KOPT-K1 (cell line): ENCODE measurements at regions not wholly inside any gene's neighbourhood (a gene's known extent, or its start where the extent isn't known, plus 50 kb on each side); places are given as distances from the start of the nearest gene placed in this dataset.

ENCODE experiments used
- H3K27ac ChIP-seq: fragments of 200-600 bp; sonication (generic); 2 replicates; pipeline ENCODE4 v1.5.1; 2016; ENCODE audit warnings: antibody characterized with exemption, mild to moderate bottlenecking, low read depth, low read length; ENCODE audit not compliant: poor library complexity, severe bottlenecking
- H3K36me3 ChIP-seq: fragments of 200-600 bp; sonication (generic); 2 replicates; pipeline ENCODE4 v1.5.1; 2017; ENCODE audit warnings: antibody characterized with exemption, mild to moderate bottlenecking, low read length, moderate library complexity; ENCODE audit not compliant: insufficient read depth
- H3K9me3 ChIP-seq: fragments of 200-600 bp; sonication (generic); 2 replicates; pipeline ENCODE4 v1.5.1; 2017; ENCODE audit warnings: antibody characterized with exemption, low read length, mild to moderate bottlenecking; ENCODE audit not compliant: insufficient read depth, poor library complexity, severe bottlenecking

GRCh38 chr2:239905884-239906654, 119.1 kb downstream of the NDUFA10 start:
- Histone ChIP-seq H3K9me3 (no peaks in the 10 kb centered on the region), H3K36me3 (no peaks in the 10 kb centered on the region), H3K27ac (no peak overlapping the region)

DNA sequence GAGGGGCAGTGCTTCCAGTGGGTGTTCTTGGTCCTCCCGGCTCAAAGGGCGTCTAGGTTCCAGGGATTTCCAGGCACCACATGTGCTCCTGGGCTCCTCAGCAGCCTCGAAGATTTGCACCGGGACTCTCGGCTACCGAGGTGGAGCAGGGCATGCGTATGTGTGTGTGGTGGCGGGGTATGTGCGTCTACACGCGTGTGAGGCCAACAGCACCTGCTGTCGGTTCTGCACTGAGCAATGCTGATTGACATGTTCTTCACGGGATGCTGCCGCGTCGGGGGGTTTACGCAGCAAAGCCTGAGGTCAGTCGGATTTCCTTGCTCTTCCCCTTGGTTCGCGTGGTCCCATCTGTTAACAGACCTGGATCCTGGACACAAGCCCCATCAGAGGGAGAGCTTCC, 119.8 kb downstream of the NDUFA10 start:
- Histone ChIP-seq H3K9me3 (no peaks in the 10 kb centered on the region), H3K27ac (no peak overlapping the region), H3K36me3 (no peaks in the 10 kb centered on the region)

DNA sequence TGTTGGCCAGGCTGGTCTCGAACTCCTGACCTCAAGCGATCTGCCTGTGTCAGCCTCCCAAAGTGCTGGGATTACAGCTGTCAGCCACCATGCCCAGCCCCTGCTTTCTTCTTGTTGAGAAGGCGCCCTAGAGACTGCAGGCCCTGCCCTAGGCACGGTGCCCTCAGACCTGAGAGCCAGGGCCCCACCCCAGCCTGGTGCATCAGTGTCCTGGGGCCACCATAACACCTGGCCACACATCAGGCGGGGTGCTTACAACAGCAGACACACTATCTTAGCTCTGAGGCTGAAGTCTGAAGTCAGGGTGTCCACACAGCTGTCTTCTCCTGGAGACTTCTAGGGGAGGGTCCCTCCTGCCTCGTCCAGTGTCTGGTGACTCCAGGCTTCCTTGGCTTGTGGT, 120.6 kb downstream of the NDUFA10 start:
- Histone ChIP-seq H3K27ac (no peak overlapping the region), H3K36me3 (no peaks in the 10 kb centered on the region), H3K9me3 (no peaks in the 10 kb centered on the region)

GRCh38 chr2:239903803-239904202, 121.3 kb downstream of the NDUFA10 start:
- H3K27ac ChIP-seq = no peak overlapping the region
- no peaks in the 10 kb centered on the region for H3K9me3 ChIP-seq
- H3K36me3 ChIP-seq = no peaks in the 10 kb centered on the region

- Histone ChIP-seq H3K27ac (no peak overlapping the region), H3K9me3 (no peaks in the 10 kb centered on the region), H3K36me3 (no peaks in the 10 kb centered on the region)
Measured at GRCh38 chr2:239903210-239903609, 121.9 kb downstream of the NDUFA10 start.

- H3K27ac ChIP-seq = no peak overlapping the region
- H3K9me3 ChIP-seq = no peaks in the 10 kb centered on the region
- H3K36me3 ChIP-seq = no peaks in the 10 kb centered on the region
Measured at GRCh38 chr2:239902749-239903201, 122.4 kb downstream of the NDUFA10 start.

- Histone ChIP-seq H3K9me3 (no peaks in the 10 kb centered on the region), H3K36me3 (no peaks in the 10 kb centered on the region), H3K27ac (no peak overlapping the region)
Measured at GRCh38 chr2:239898292-239898925, 126.7 kb downstream of the NDUFA10 start.

DNA sequence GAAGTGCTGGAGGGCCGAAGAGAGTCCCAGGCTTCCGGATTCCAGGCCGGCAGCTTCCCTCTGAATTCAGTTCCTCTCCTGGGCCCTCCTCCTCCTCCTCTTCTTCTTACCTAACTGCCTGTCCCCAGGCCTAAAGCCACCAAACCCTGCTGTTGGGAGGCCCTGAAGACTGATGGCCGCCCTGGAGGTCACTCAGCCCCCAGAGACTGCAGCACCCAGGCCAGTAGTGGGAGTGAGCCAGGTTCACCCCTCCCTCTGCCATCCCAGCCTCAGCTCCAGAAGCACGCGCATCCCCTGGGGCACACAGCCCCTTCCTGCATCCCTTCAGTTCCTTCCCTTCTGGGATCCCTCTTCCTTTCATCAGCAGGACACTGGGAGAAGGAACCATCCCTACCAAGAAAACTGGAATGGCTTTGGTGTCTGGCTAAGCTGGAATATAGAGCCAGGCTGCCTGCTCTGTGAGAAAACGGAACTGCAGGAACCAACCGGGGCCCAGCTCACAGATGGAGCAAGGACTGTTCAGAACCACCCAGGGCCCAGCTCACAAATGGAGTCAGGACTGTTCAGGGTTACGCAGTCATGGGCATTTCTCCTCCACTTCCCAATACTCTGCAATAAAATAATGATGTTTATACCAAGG, 127.4 kb downstream of the NDUFA10 start:
- H3K9me3 ChIP-seq = no peaks in the 10 kb centered on the region
- no peaks in the 10 kb centered on the region for H3K36me3 ChIP-seq
- H3K27ac ChIP-seq = no peak overlapping the region

GRCh38 chr2:239896075-239896474, 129.1 kb downstream of the NDUFA10 start:
- H3K27ac ChIP-seq = no peak overlapping the region
- no peaks in the 10 kb centered on the region for H3K36me3 ChIP-seq
- H3K9me3 ChIP-seq = no peaks in the 10 kb centered on the region

DNA sequence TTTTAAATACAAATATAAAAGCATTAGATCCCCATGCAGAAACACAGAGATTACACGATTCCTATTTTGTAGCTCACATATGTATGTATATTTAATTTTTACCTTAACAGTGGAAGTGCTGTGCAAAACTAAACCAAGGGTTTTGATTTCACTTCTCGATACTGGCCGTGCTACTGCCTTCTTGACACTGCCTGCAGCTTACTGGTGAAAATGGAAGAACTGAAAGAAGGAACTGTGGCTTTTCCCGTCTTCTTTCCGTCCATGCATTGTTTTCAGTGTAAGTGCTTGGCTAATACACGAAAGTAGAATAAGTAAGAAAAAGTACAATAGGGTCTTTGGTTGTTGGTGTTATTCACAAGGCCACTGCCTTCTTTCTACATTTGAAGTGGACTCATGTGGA, 129.5 kb downstream of the NDUFA10 start:
- no peak overlapping the region for H3K27ac ChIP-seq
- H3K36me3 ChIP-seq = no peaks in the 10 kb centered on the region
- H3K9me3 ChIP-seq = no peaks in the 10 kb centered on the region

DNA sequence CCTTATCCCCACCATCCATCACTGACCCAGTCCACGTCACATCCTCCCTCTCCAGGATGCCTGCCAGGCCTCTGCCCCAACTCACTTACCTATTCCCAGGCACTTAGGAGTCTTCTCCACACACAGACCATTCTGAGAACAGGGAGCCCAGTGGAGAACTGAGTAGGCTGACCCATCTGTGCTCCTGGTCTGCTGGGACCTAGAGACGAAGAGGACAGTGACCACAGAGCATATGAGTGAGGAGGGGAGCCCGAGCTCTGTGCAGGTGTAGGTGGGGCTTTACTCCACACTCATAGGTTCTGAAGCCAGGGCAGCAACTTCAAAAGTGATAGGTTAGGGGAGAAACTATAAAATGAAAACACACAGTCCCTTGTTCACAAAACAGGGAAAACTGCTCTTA, 130.0 kb downstream of the NDUFA10 start:
- Histone ChIP-seq H3K27ac (no peak overlapping the region), H3K36me3 (no peaks in the 10 kb centered on the region), H3K9me3 (no peaks in the 10 kb centered on the region)

- H3K9me3 ChIP-seq = no peaks in the 10 kb centered on the region
- H3K36me3 ChIP-seq = no peaks in the 10 kb centered on the region
- no peak overlapping the region for H3K27ac ChIP-seq
Measured at GRCh38 chr2:239894276-239894675, 130.9 kb downstream of the NDUFA10 start.

GRCh38 chr2:239893236-239893515, 132.0 kb downstream of the NDUFA10 start:
- Histone ChIP-seq H3K36me3 (no peaks in the 10 kb centered on the region), H3K27ac (no peak overlapping the region), H3K9me3 (no peaks in the 10 kb centered on the region)

- no peak overlapping the region for H3K27ac ChIP-seq
- H3K9me3 ChIP-seq = no peaks in the 10 kb centered on the region
- no peaks in the 10 kb centered on the region for H3K36me3 ChIP-seq
Measured at GRCh38 chr2:239892441-239893235, 132.5 kb downstream of the NDUFA10 start.

DNA sequence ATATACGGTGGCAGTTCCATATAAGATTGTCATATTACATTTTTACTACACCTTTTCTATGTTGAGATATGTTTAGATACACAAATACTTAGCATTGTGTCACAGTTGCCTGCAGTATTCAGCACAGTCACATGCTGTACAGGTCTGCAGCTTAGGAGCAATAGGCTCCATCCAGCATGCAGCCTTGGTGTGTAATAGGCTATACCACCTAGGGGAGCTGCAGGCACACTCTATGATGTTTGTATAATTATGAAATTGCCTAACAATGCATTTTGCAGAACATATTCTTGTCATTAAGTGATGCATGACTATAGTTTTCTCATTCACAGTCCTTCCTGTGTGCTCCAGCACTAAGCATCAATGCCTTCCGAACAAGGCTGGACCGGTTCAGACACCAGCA, 133.4 kb downstream of the NDUFA10 start:
- H3K9me3 ChIP-seq = no peaks in the 10 kb centered on the region
- no peak overlapping the region for H3K27ac ChIP-seq
- H3K36me3 ChIP-seq = no peaks in the 10 kb centered on the region
